SK-N-SH (cell line): ENCODE measurements at regions not wholly inside any gene's neighbourhood (a gene's known extent, or its start where the extent isn't known, plus 50 kb on each side); places are given as distances from the start of the nearest gene placed in this dataset.

Source experiments
- CTCF ChIA-PET: fragments of 300-600, 350-600 bp; formaldehyde crosslinking; extraction: SDS; loops from one replicate; lab custom pipeline; 2021; lab: Yijun Ruan, JAX
- POLR2A ChIA-PET: fragments of 350-600 bp; sonication (Branson Sonifier 250); formaldehyde crosslinking; extraction: SDS; loops from one replicate; lab custom pipeline; 2020; ENCODE audit warnings: antibody characterized with exemption, inconsistent platforms; lab: Yijun Ruan, JAX
- DNase-seq: peaks from one replicate; pipeline ENCODE4 v3.0.0; 2012
- H2AFZ ChIP-seq: fragments of 200-600 bp; sonication (generic); 2 replicates; pipeline ENCODE4 v1.8.1; 2016; ENCODE audit warnings: antibody characterized with exemption, mild to moderate bottlenecking, low read depth
- H3F3A ChIP-seq: fragments of 200-600 bp; sonication (generic); replicated peaks from 2 replicates; pipeline ENCODE3; 2016; ENCODE audit warnings: antibody characterized with exemption, mild to moderate bottlenecking; ENCODE audit not compliant: insufficient read depth
- H3K27ac ChIP-seq, 2 experiments: fragments of 200-500 bp in 1 of 2; fragments of 200-600 bp in 1 of 2; sonication (Bioruptor generic) in 1 of 2; sonication (generic), shearing (Covaris generic) in 1 of 2; 2 replicates each; pipeline versions ENCODE4 v1.5.1 to v1.6.1; 2014 to 2016; ENCODE audit warnings: low read depth in 2 of 2, inconsistent platforms in 1 of 2, low read length in 1 of 2, mild to moderate bottlenecking in 1 of 2, mixed read lengths in 1 of 2
- H3K27me3 ChIP-seq: fragments of 200-600 bp; sonication (generic), shearing (Covaris generic); 2 replicates; pipeline ENCODE4 v1.6.1; 2016; ENCODE audit warnings: mixed run types; ENCODE audit not compliant: insufficient read depth
- H3K36me3 ChIP-seq, 2 experiments: fragments of 200-500 bp in 1 of 2; fragments of 200-600 bp in 1 of 2; sonication (Bioruptor generic) in 1 of 2; sonication (generic) in 1 of 2; replicated peaks in 1 of 2; 2 replicates each; pipeline versions ENCODE3 to v1.5.1; 2014 to 2016; ENCODE audit warnings: low read length in 1 of 2, mild to moderate bottlenecking in 1 of 2; ENCODE audit not compliant: insufficient read depth in 2 of 2, control insufficient read depth in 1 of 2
- H3K4me1 ChIP-seq, 2 experiments: fragments of 200-500 bp in 1 of 2; fragments of 200-600 bp in 1 of 2; sonication (Bioruptor generic) in 1 of 2; sonication (generic), shearing (Covaris generic) in 1 of 2; 2 replicates each; pipeline versions ENCODE4 v1.5.1 to v1.6.1; 2014 to 2016; ENCODE audit warnings: low read depth in 1 of 2, low read length in 1 of 2, mixed run types in 1 of 2; ENCODE audit not compliant: insufficient read depth in 2 of 2, control insufficient read depth in 1 of 2
- H3K4me2 ChIP-seq: fragments of 200-600 bp; sonication (generic), shearing (Covaris generic); 2 replicates; pipeline ENCODE4 v1.6.1; 2017; ENCODE audit warnings: mixed run types
- H3K4me3 ChIP-seq, 2 experiments: fragments of 200-500 bp in 1 of 2; fragments of 200-600 bp in 1 of 2; sonication (Bioruptor generic) in 1 of 2; sonication (generic), shearing (Covaris generic) in 1 of 2; 2 replicates each; pipeline versions ENCODE4 v1.5.1 to v1.8.1; 2014 to 2016; ENCODE audit warnings: low read depth in 2 of 2, inconsistent platforms in 1 of 2, low read length in 1 of 2, mild to moderate bottlenecking in 1 of 2, mixed read lengths in 1 of 2, moderate library complexity in 1 of 2
- H3K79me2 ChIP-seq: fragments of 200-600 bp; sonication (generic); 2 replicates; pipeline ENCODE4 v1.8.1; 2017; ENCODE audit warnings: mild to moderate bottlenecking; ENCODE audit not compliant: insufficient read depth
- H3K9ac ChIP-seq: fragments of 200-600 bp; sonication (generic); 2 replicates; pipeline ENCODE4 v1.6.1; 2017; ENCODE audit warnings: mixed run types
- H3K9me2 ChIP-seq: fragments of 200-600 bp; sonication (generic); 2 replicates; pipeline ENCODE4 v1.6.1; 2017; ENCODE audit warnings: mixed run types
- H3K9me3 ChIP-seq: fragments of 200-600 bp; sonication (generic); 2 replicates; pipeline ENCODE4 v1.6.1; 2017; ENCODE audit warnings: mixed run types, mild to moderate bottlenecking, moderate library complexity
- H4K20me1 ChIP-seq: fragments of 200-600 bp; sonication (generic); 2 replicates; pipeline ENCODE4 v1.6.1; 2017; ENCODE audit warnings: mild to moderate bottlenecking, mixed run types; ENCODE audit not compliant: insufficient read depth
- EZH2phosphoT487 ChIP-seq: fragments of 200-600 bp; sonication (generic); IDR thresholded peaks from 2 replicates; pipeline ENCODE4 v1.6.1; 2017; ENCODE audit warnings: low read depth, mixed run types, mild to moderate bottlenecking, antibody characterized with exemption, moderate library complexity, borderline replicate concordance
- FOSL2 ChIP-seq: IDR thresholded peaks from 2 replicates; pipeline ENCODE4 v1.4.0; 2012; ENCODE audit warnings: low read depth, mild to moderate bottlenecking, moderate library complexity, borderline replicate concordance
- FOXJ3 ChIP-seq: sonication (generic); formaldehyde crosslinking; IDR thresholded peaks from 2 replicates; pipeline ENCODE4 v1.5.1; 2020; ENCODE audit warnings: mild to moderate bottlenecking, missing genetic modification reagents
- GATA2 ChIP-seq: sonication (generic); formaldehyde crosslinking; IDR thresholded peaks from 2 replicates; pipeline ENCODE4 v1.5.0; 2020; ENCODE audit warnings: mild to moderate bottlenecking, missing genetic modification reagents
- JUND ChIP-seq: IDR thresholded peaks from 2 replicates; pipeline ENCODE4 v1.4.0; 2012
- MAX ChIP-seq: IDR thresholded peaks from 2 replicates; pipeline ENCODE4 v1.4.0; 2012; ENCODE audit warnings: low read depth
- MEF2A ChIP-seq: IDR thresholded peaks from 2 replicates; pipeline ENCODE4 v1.4.0; 2012; ENCODE audit warnings: low read depth, borderline replicate concordance
- MXI1 ChIP-seq: IDR thresholded peaks from 2 replicates; pipeline ENCODE4 v1.6.1; 2012; ENCODE audit warnings: mild to moderate bottlenecking, low read depth, low read length, improper control_type of control experiment
- NFIC ChIP-seq: IDR thresholded peaks from 2 replicates; pipeline ENCODE4 v1.4.0; 2012; ENCODE audit warnings: borderline replicate concordance
- POLR2AphosphoS5 ChIP-seq: IDR thresholded peaks from 2 replicates; pipeline ENCODE4 v1.6.1; 2012; ENCODE audit warnings: low read depth, low read length
- RAD21 ChIP-seq: IDR thresholded peaks from 2 replicates; pipeline ENCODE4 v1.6.1; 2012; ENCODE audit warnings: mild to moderate bottlenecking, low read length
- RCOR1 ChIP-seq: fragments of 150-350 bp; IDR thresholded peaks from 2 replicates; pipeline ENCODE4 v1.6.1; 2017; ENCODE audit warnings: antibody characterized with exemption, low read length
- SIN3A ChIP-seq: IDR thresholded peaks from 2 replicates; pipeline ENCODE4 v1.6.1; 2012; ENCODE audit warnings: low read depth, mild to moderate bottlenecking, low read length, moderate library complexity, borderline replicate concordance
- WGBS: methylation state at CpG from one replicate; pipeline ENCODE4 v1.1.6; 2017; ENCODE audit warnings: low lambda C conversion rate; 5-methylcytosine and 5-hydroxymethylcytosine counted together
- TF ChIP-seq, protein P1 (sequence below): fragments of 150-350 bp; IDR thresholded peaks from 2 replicates; pipeline ENCODE4 v1.6.1; 2017; ENCODE audit warnings: antibody characterized with exemption, low read length, low read depth, borderline replicate concordance
- TF ChIP-seq, protein P2 (sequence below): fragments of 150-350 bp; IDR thresholded peaks from 2 replicates; pipeline ENCODE4 v1.6.1; 2016; ENCODE audit warnings: mild to moderate bottlenecking, low read depth, low read length

- Histone ChIP-seq H3K4me2 (no peak overlapping the region), H4K20me1 (no peaks in the 10 kb centered on the region), H3K4me1 (peaks cover 12 to 23% of the 10 kb centered on the region in 2 experiments; a peak in 3 of 4 replicates), H3K27ac (no peak overlapping the region), H3K79me2 (no peaks in the 10 kb centered on the region)
- DNase-seq, result no peak
- no peak for TF ChIP-seq FOXJ3 (CRISPR knock-in tag)
- no peak for TF ChIP-seq MXI1
- TF ChIP-seq, protein P1, sequence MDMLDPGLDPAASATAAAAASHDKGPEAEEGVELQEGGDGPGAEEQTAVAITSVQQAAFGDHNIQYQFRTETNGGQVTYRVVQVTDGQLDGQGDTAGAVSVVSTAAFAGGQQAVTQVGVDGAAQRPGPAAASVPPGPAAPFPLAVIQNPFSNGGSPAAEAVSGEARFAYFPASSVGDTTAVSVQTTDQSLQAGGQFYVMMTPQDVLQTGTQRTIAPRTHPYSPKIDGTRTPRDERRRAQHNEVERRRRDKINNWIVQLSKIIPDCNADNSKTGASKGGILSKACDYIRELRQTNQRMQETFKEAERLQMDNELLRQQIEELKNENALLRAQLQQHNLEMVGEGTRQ, result no peak
- no peak for TF ChIP-seq POLR2AphosphoS5
- TF ChIP-seq NFIC, result no peak
- TF ChIP-seq SIN3A, result no peak
- TF ChIP-seq GATA2 (CRISPR knock-in tag), result no peak
- TF ChIP-seq, protein P2, sequence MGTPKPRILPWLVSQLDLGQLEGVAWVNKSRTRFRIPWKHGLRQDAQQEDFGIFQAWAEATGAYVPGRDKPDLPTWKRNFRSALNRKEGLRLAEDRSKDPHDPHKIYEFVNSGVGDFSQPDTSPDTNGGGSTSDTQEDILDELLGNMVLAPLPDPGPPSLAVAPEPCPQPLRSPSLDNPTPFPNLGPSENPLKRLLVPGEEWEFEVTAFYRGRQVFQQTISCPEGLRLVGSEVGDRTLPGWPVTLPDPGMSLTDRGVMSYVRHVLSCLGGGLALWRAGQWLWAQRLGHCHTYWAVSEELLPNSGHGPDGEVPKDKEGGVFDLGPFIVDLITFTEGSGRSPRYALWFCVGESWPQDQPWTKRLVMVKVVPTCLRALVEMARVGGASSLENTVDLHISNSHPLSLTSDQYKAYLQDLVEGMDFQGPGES, result no peak
- no peak for TF ChIP-seq MEF2A
- TF ChIP-seq JUND, result no peak
- TF ChIP-seq FOSL2, result no peak
- TF ChIP-seq RAD21, result no peak
- TF ChIP-seq RCOR1, result no peak
- TF ChIP-seq EZH2phosphoT487, result no peak
- TF ChIP-seq MAX, result no peak
- TF ChIP-seq, all 33 proteins: peak for 0
- Histone ChIP-seq H3F3A (peaks cover 2% of the 10 kb centered on the region), H3K36me3 (no peaks in the 10 kb centered on the region), H3K27me3 (no peaks in the 10 kb centered on the region), H3K9ac (no peak overlapping the region), H3K9me2 (no peaks in the 10 kb centered on the region), H3K9me3 (no peaks in the 10 kb centered on the region), H3K4me3 (no peak overlapping the region), H2AFZ (no peak overlapping the region)
- ChIA-PET CTCF (interaction anchor here (1.0 to 1.6 kb wide), 4 partner anchors 10 to 222 kb away, joined by 3 to 5 read pairs (median 4); no protein-coding TSS in a partner anchor), POLR2A (no interaction called here)
- 92% methylated on average over 12 of the region's 12 CpGs for WGBS
Observed at GRCh38 chr2:9106338-9107167, 100.1 kb upstream of the ASAP2 start.
